SK-N-SH (cell line): ENCODE measurements at regions not wholly inside any gene's neighbourhood (a gene's known extent, or its start where the extent isn't known, plus 50 kb on each side); places are given as distances from the start of the nearest gene placed in this dataset.

Experiments
- CTCF ChIA-PET: fragments of 300-600, 350-600 bp; formaldehyde crosslinking; extraction: SDS; loops from one replicate; lab custom pipeline; 2021; lab: Yijun Ruan, JAX
- POLR2A ChIA-PET: fragments of 350-600 bp; sonication (Branson Sonifier 250); formaldehyde crosslinking; extraction: SDS; loops from one replicate; lab custom pipeline; 2020; ENCODE audit warnings: antibody characterized with exemption, inconsistent platforms; lab: Yijun Ruan, JAX
- DNase-seq: peaks from one replicate; pipeline ENCODE4 v3.0.0; 2012
- H2AFZ ChIP-seq: fragments of 200-600 bp; sonication (generic); 2 replicates; pipeline ENCODE4 v1.8.1; 2016; ENCODE audit warnings: antibody characterized with exemption, mild to moderate bottlenecking, low read depth
- H3F3A ChIP-seq: fragments of 200-600 bp; sonication (generic); replicated peaks from 2 replicates; pipeline ENCODE3; 2016; ENCODE audit warnings: antibody characterized with exemption, mild to moderate bottlenecking; ENCODE audit not compliant: insufficient read depth
- H3K27ac ChIP-seq, 2 experiments: fragments of 200-500 bp in 1 of 2; fragments of 200-600 bp in 1 of 2; sonication (Bioruptor generic) in 1 of 2; sonication (generic), shearing (Covaris generic) in 1 of 2; 2 replicates each; pipeline versions ENCODE4 v1.5.1 to v1.6.1; 2014 to 2016; ENCODE audit warnings: low read depth in 2 of 2, inconsistent platforms in 1 of 2, low read length in 1 of 2, mild to moderate bottlenecking in 1 of 2, mixed read lengths in 1 of 2
- H3K27me3 ChIP-seq: fragments of 200-600 bp; sonication (generic), shearing (Covaris generic); 2 replicates; pipeline ENCODE4 v1.6.1; 2016; ENCODE audit warnings: mixed run types; ENCODE audit not compliant: insufficient read depth
- H3K36me3 ChIP-seq, 2 experiments: fragments of 200-500 bp in 1 of 2; fragments of 200-600 bp in 1 of 2; sonication (Bioruptor generic) in 1 of 2; sonication (generic) in 1 of 2; replicated peaks in 1 of 2; 2 replicates each; pipeline versions ENCODE3 to v1.5.1; 2014 to 2016; ENCODE audit warnings: low read length in 1 of 2, mild to moderate bottlenecking in 1 of 2; ENCODE audit not compliant: insufficient read depth in 2 of 2, control insufficient read depth in 1 of 2
- H3K4me1 ChIP-seq, 2 experiments: fragments of 200-500 bp in 1 of 2; fragments of 200-600 bp in 1 of 2; sonication (Bioruptor generic) in 1 of 2; sonication (generic), shearing (Covaris generic) in 1 of 2; 2 replicates each; pipeline versions ENCODE4 v1.5.1 to v1.6.1; 2014 to 2016; ENCODE audit warnings: low read depth in 1 of 2, low read length in 1 of 2, mixed run types in 1 of 2; ENCODE audit not compliant: insufficient read depth in 2 of 2, control insufficient read depth in 1 of 2
- H3K4me2 ChIP-seq: fragments of 200-600 bp; sonication (generic), shearing (Covaris generic); 2 replicates; pipeline ENCODE4 v1.6.1; 2017; ENCODE audit warnings: mixed run types
- H3K4me3 ChIP-seq, 2 experiments: fragments of 200-500 bp in 1 of 2; fragments of 200-600 bp in 1 of 2; sonication (Bioruptor generic) in 1 of 2; sonication (generic), shearing (Covaris generic) in 1 of 2; 2 replicates each; pipeline versions ENCODE4 v1.5.1 to v1.8.1; 2014 to 2016; ENCODE audit warnings: low read depth in 2 of 2, inconsistent platforms in 1 of 2, low read length in 1 of 2, mild to moderate bottlenecking in 1 of 2, mixed read lengths in 1 of 2, moderate library complexity in 1 of 2
- H3K79me2 ChIP-seq: fragments of 200-600 bp; sonication (generic); 2 replicates; pipeline ENCODE4 v1.8.1; 2017; ENCODE audit warnings: mild to moderate bottlenecking; ENCODE audit not compliant: insufficient read depth
- H3K9ac ChIP-seq: fragments of 200-600 bp; sonication (generic); 2 replicates; pipeline ENCODE4 v1.6.1; 2017; ENCODE audit warnings: mixed run types
- H3K9me2 ChIP-seq: fragments of 200-600 bp; sonication (generic); 2 replicates; pipeline ENCODE4 v1.6.1; 2017; ENCODE audit warnings: mixed run types
- H3K9me3 ChIP-seq: fragments of 200-600 bp; sonication (generic); 2 replicates; pipeline ENCODE4 v1.6.1; 2017; ENCODE audit warnings: mixed run types, mild to moderate bottlenecking, moderate library complexity
- H4K20me1 ChIP-seq: fragments of 200-600 bp; sonication (generic); 2 replicates; pipeline ENCODE4 v1.6.1; 2017; ENCODE audit warnings: mild to moderate bottlenecking, mixed run types; ENCODE audit not compliant: insufficient read depth
- CHD2 ChIP-seq: fragments of 150-350 bp; IDR thresholded peaks from 2 replicates; pipeline ENCODE4 v1.6.1; 2018; ENCODE audit warnings: low read length; ENCODE audit not compliant: partially characterized antibody
- ELF1 ChIP-seq: IDR thresholded peaks from 2 replicates; pipeline ENCODE4 v1.4.0; 2012
- FOSL2 ChIP-seq: IDR thresholded peaks from 2 replicates; pipeline ENCODE4 v1.4.0; 2012; ENCODE audit warnings: low read depth, mild to moderate bottlenecking, moderate library complexity, borderline replicate concordance
- GABPA ChIP-seq: IDR thresholded peaks from 2 replicates; pipeline ENCODE4 v1.4.0; 2012; ENCODE audit warnings: low read depth, mild to moderate bottlenecking
- GATA2 ChIP-seq: sonication (generic); formaldehyde crosslinking; IDR thresholded peaks from 2 replicates; pipeline ENCODE4 v1.5.0; 2020; ENCODE audit warnings: mild to moderate bottlenecking, missing genetic modification reagents
- JUND ChIP-seq: IDR thresholded peaks from 2 replicates; pipeline ENCODE4 v1.4.0; 2012
- MEF2A ChIP-seq: IDR thresholded peaks from 2 replicates; pipeline ENCODE4 v1.4.0; 2012; ENCODE audit warnings: low read depth, borderline replicate concordance
- NRF1 ChIP-seq: IDR thresholded peaks from 2 replicates; pipeline ENCODE4 v1.6.1; 2012; ENCODE audit warnings: low read depth, mild to moderate bottlenecking, low read length
- PBX3 ChIP-seq: IDR thresholded peaks from 2 replicates; pipeline ENCODE4; 2012
- POLR2AphosphoS5 ChIP-seq: IDR thresholded peaks from 2 replicates; pipeline ENCODE4 v1.6.1; 2012; ENCODE audit warnings: low read depth, low read length
- RFX5 ChIP-seq: IDR thresholded peaks from 2 replicates; pipeline ENCODE4 v1.6.1; 2012; ENCODE audit warnings: mild to moderate bottlenecking, improper control_type of control experiment, low read length
- SMC3 ChIP-seq: IDR thresholded peaks from 2 replicates; pipeline ENCODE4 v1.6.1; 2012; ENCODE audit warnings: low read depth, low read length, improper control_type of control experiment
- TCF12 ChIP-seq: IDR thresholded peaks from 2 replicates; pipeline ENCODE4 v1.4.0; 2012
- USF1 ChIP-seq: IDR thresholded peaks from 2 replicates; pipeline ENCODE4 v1.4.0; 2012; ENCODE audit warnings: low read depth, borderline replicate concordance
- YY1 ChIP-seq: IDR thresholded peaks from 2 replicates; pipeline ENCODE4 v1.4.0; 2012; ENCODE audit warnings: low read depth, mild to moderate bottlenecking
- ZBTB33 ChIP-seq: IDR thresholded peaks from 2 replicates; pipeline ENCODE4 v1.4.0; 2012; ENCODE audit warnings: low read depth, borderline replicate concordance
- WGBS: methylation state at CpG from one replicate; pipeline ENCODE4 v1.1.6; 2017; ENCODE audit warnings: low lambda C conversion rate; 5-methylcytosine and 5-hydroxymethylcytosine counted together
- TF ChIP-seq, protein P1 (sequence below): fragments of 150-350 bp; IDR thresholded peaks from 2 replicates; pipeline ENCODE4 v1.6.1; 2016; ENCODE audit warnings: mild to moderate bottlenecking, low read depth, low read length

GRCh38 chr11:59028105-59028504, 58.0 kb upstream of the GLYATL1B start:
- no peaks in the 10 kb centered on the region for H3K4me1 ChIP-seq
- H3F3A ChIP-seq, result no peaks in the 10 kb centered on the region
- no peak overlapping the region for H3K27ac ChIP-seq
- H4K20me1 ChIP-seq, result no peaks in the 10 kb centered on the region
- peaks cover 11% of the 10 kb centered on the region; the same call in 1 of the 2 replicates for H3K27me3 ChIP-seq
- ChIA-PET CTCF (no interaction called here), POLR2A (no interaction called here)
- no peaks in the 10 kb centered on the region for H3K36me3 ChIP-seq
- H3K79me2 ChIP-seq, result no peaks in the 10 kb centered on the region
- no peak overlapping the region for H3K4me3 ChIP-seq
- H3K9me2 ChIP-seq, result no peaks in the 10 kb centered on the region
- WGBS, result 3% methylated on average over 5 of the region's 5 CpGs
- no peak overlapping the region for H2AFZ ChIP-seq
- H3K9ac ChIP-seq, result no peak overlapping the region
- no peak overlapping the region for H3K4me2 ChIP-seq
- H3K9me3 ChIP-seq, result no peaks in the 10 kb centered on the region
- TF ChIP-seq JUND, result no peak
- TF ChIP-seq ELF1, result no peak
- TF ChIP-seq NRF1, result no peak
- TF ChIP-seq PBX3, result no peak
- no peak for TF ChIP-seq RFX5
- TF ChIP-seq ZBTB33, result no peak
- TF ChIP-seq YY1, result no peak
- no peak for TF ChIP-seq GABPA
- no peak for TF ChIP-seq MEF2A
- TF ChIP-seq TCF12, result no peak
- TF ChIP-seq, protein P1, sequence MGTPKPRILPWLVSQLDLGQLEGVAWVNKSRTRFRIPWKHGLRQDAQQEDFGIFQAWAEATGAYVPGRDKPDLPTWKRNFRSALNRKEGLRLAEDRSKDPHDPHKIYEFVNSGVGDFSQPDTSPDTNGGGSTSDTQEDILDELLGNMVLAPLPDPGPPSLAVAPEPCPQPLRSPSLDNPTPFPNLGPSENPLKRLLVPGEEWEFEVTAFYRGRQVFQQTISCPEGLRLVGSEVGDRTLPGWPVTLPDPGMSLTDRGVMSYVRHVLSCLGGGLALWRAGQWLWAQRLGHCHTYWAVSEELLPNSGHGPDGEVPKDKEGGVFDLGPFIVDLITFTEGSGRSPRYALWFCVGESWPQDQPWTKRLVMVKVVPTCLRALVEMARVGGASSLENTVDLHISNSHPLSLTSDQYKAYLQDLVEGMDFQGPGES, result no peak
- no peak for TF ChIP-seq USF1
- TF ChIP-seq CHD2, result no peak
- no peak for TF ChIP-seq POLR2AphosphoS5
- no peak for TF ChIP-seq GATA2 (CRISPR knock-in tag)
- no peak for TF ChIP-seq FOSL2
- TF ChIP-seq SMC3, result no peak
- no peak for DNase-seq
